H9 (cell line): ENCODE measurements at regions not wholly inside any gene's neighbourhood (a gene's known extent, or its start where the extent isn't known, plus 50 kb on each side); places are given as distances from the start of the nearest gene placed in this dataset.

Experiments
- DNase-seq: peaks from one replicate; pipeline ENCODE4 v3.0.0-alpha.2; 2017
- H2AFZ ChIP-seq: one replicate; pipeline ENCODE4 v1.6.1; 2013; ENCODE audit warnings: mild to moderate bottlenecking, low read length, control low read depth, moderate library complexity
- H2AK5ac ChIP-seq: 2 replicates; pipeline ENCODE4 v1.6.1; 2013; ENCODE audit warnings: low read length, control low read depth, mixed read lengths; ENCODE audit not compliant: insufficient read length
- H2BK120ac ChIP-seq: one replicate; pipeline ENCODE4 v1.6.1; 2013; ENCODE audit warnings: low read depth, mild to moderate bottlenecking, low read length, control low read depth, inconsistent platforms; ENCODE audit not compliant: poor library complexity, severe bottlenecking
- H2BK12ac ChIP-seq: 2 replicates; pipeline ENCODE4 v1.6.1; 2013; ENCODE audit warnings: low read length, control low read depth, mixed read lengths, low read depth; ENCODE audit not compliant: insufficient read length
- H2BK15ac ChIP-seq: 2 replicates; pipeline ENCODE4 v1.6.1; 2013; ENCODE audit warnings: low read depth, low read length, control low read depth
- H2BK20ac ChIP-seq: one replicate; pipeline ENCODE4 v1.6.1; 2013; ENCODE audit warnings: low read depth, mild to moderate bottlenecking, low read length, control low read depth, inconsistent platforms; ENCODE audit not compliant: poor library complexity, severe bottlenecking
- H2BK5ac ChIP-seq: 2 replicates; pipeline ENCODE4 v1.6.1; 2013; ENCODE audit warnings: low read length, control low read depth, mixed read lengths; ENCODE audit not compliant: insufficient read length
- H3K14ac ChIP-seq: 2 replicates; pipeline ENCODE4 v1.6.1; 2013; ENCODE audit warnings: low read length, control low read depth; ENCODE audit not compliant: insufficient read depth
- H3K18ac ChIP-seq: 2 replicates; pipeline ENCODE4 v1.6.1; 2013; ENCODE audit warnings: low read depth, mild to moderate bottlenecking, mixed read lengths, low read length, control low read depth; ENCODE audit not compliant: insufficient read length
- H3K23ac ChIP-seq: 2 replicates; pipeline ENCODE4 v1.6.1; 2013; ENCODE audit warnings: low read length, control low read depth, mixed read lengths, low read depth; ENCODE audit not compliant: insufficient read length
- H3K23me2 ChIP-seq: 2 replicates; pipeline ENCODE4 v1.6.1; 2013; ENCODE audit warnings: low read depth, mild to moderate bottlenecking, mixed read lengths, low read length, control low read depth; ENCODE audit not compliant: insufficient read length, poor library complexity, severe bottlenecking
- H3K27ac ChIP-seq: 2 replicates; pipeline ENCODE4 v1.5.1; 2013; ENCODE audit warnings: low read length, control low read depth, mixed read lengths, low read depth; ENCODE audit not compliant: insufficient read length
- H3K27me3 ChIP-seq: 2 replicates; pipeline ENCODE4 v1.6.1; 2013; ENCODE audit warnings: low read length, control low read depth, inconsistent platforms; ENCODE audit not compliant: insufficient read depth
- H3K4ac ChIP-seq: 2 replicates; pipeline ENCODE4 v1.6.1; 2013; ENCODE audit warnings: low read depth, mild to moderate bottlenecking, control low read depth, inconsistent platforms, low read length, moderate library complexity
- H3K4me1 ChIP-seq: 2 replicates; pipeline ENCODE4 v1.6.1; 2013; ENCODE audit warnings: low read length, control low read depth, inconsistent platforms; ENCODE audit not compliant: insufficient read depth
- H3K4me2 ChIP-seq: 2 replicates; pipeline ENCODE4 v1.6.1; 2013; ENCODE audit warnings: low read length, control low read depth, mixed read lengths; ENCODE audit not compliant: insufficient read length, insufficient read depth
- H3K56ac ChIP-seq: 2 replicates; pipeline ENCODE4 v1.6.1; 2013; ENCODE audit warnings: low read depth, mild to moderate bottlenecking, mixed read lengths, low read length, control low read depth; ENCODE audit not compliant: insufficient read length
- H3K79me1 ChIP-seq: 2 replicates; pipeline ENCODE4 v1.6.1; 2013; ENCODE audit warnings: low read depth, mild to moderate bottlenecking, moderate library complexity, low read length, control low read depth, inconsistent platforms; ENCODE audit not compliant: insufficient read depth, poor library complexity, severe bottlenecking
- H3K79me2 ChIP-seq: 2 replicates; pipeline ENCODE4 v1.6.1; 2013; ENCODE audit warnings: low read length, control low read depth, inconsistent platforms; ENCODE audit not compliant: insufficient read depth
- H3K9ac ChIP-seq: 2 replicates; pipeline ENCODE4 v1.6.1; 2013; ENCODE audit warnings: low read length, control low read depth, mixed read lengths; ENCODE audit not compliant: insufficient read length; ENCODE audit errors: extremely low read depth
- H3K9me3 ChIP-seq: one replicate; pipeline ENCODE4 v1.6.1; 2013; ENCODE audit warnings: low read depth, low read length, inconsistent platforms; ENCODE audit not compliant: control insufficient read depth
- H3T11ph ChIP-seq: one replicate; pipeline ENCODE4 v1.6.1; 2013; ENCODE audit warnings: mild to moderate bottlenecking, low read length, control low read depth, inconsistent platforms
- H4K20me1 ChIP-seq: one replicate; pipeline ENCODE4 v1.6.1; 2013; ENCODE audit not compliant: control insufficient read depth, insufficient read length, insufficient read depth
- H4K5ac ChIP-seq: 2 replicates; pipeline ENCODE4 v1.6.1; 2013; ENCODE audit warnings: low read depth, mild to moderate bottlenecking, mixed read lengths, low read length, control low read depth; ENCODE audit not compliant: insufficient read length
- H4K8ac ChIP-seq: replicated peaks from 2 replicates; pipeline ENCODE4 v1.6.1; 2013; ENCODE audit warnings: low read length, control low read depth, mixed read lengths, low read depth; ENCODE audit not compliant: insufficient read length
- H4K91ac ChIP-seq: 2 replicates; pipeline ENCODE4 v1.6.1; 2013; ENCODE audit warnings: low read depth, mild to moderate bottlenecking, moderate library complexity, mixed read lengths, low read length, control low read depth; ENCODE audit not compliant: insufficient read length
- H3K27ac Mint-ChIP-seq, 3 experiments: 2 replicates in 2 of 3; 3 replicates in 1 of 3; pipeline ENCODE4 v1.8.0; 2020 to 2021; ENCODE audit warnings: mixed read lengths in 3 of 3, mild to moderate bottlenecking in 1 of 3, moderate library complexity in 1 of 3
- H3K27me3 Mint-ChIP-seq: 2 replicates; pipeline ENCODE4 v1.8.0; 2021; ENCODE audit warnings: low read depth, mild to moderate bottlenecking, moderate library complexity, mixed read lengths
- H3K36me3 Mint-ChIP-seq, 3 experiments: 2 replicates in 2 of 3; 3 replicates in 1 of 3; pipeline ENCODE4 v1.8.0; 2020 to 2021; ENCODE audit warnings: low read depth in 3 of 3, mixed read lengths in 3 of 3; ENCODE audit not compliant: insufficient read depth in 1 of 3
- H3K4me1 Mint-ChIP-seq, 2 experiments: 2 replicates each; pipeline ENCODE4 v1.8.0; 2020; ENCODE audit warnings: mixed read lengths in 2 of 2
- H3K4me3 Mint-ChIP-seq, 2 experiments: 2 replicates in 1 of 2; 3 replicates in 1 of 2; pipeline ENCODE4 v1.8.0; 2020 to 2021; ENCODE audit warnings: mild to moderate bottlenecking in 2 of 2, mixed read lengths in 2 of 2, moderate library complexity in 1 of 2
- H3K9me3 Mint-ChIP-seq, 2 experiments: 2 replicates in 1 of 2; 3 replicates in 1 of 2; pipeline ENCODE4 v1.8.0; 2020; ENCODE audit warnings: mild to moderate bottlenecking in 2 of 2, mixed read lengths in 2 of 2, moderate library complexity in 1 of 2
- CTCF ChIP-seq: fragments of 200-600 bp; sonication (generic); conservative IDR thresholded peaks from 3 replicates; pipeline ENCODE4 v1.8.0; 2021; ENCODE audit warnings: antibody characterized with exemption, mild to moderate bottlenecking
- WGBS: extraction: QIAGEN DNeasy Blood & Tissue Kit; methylation state at CpG from one replicate; pipeline ENCODE4 v1.1.7; 2013; ENCODE audit warnings: missing lambda C conversion rate, low lambda C conversion rate, mixed read lengths; ENCODE audit not compliant: insufficient read length; ENCODE audit errors: extremely low coverage; 5-methylcytosine and 5-hydroxymethylcytosine counted together

GRCh38 chr20:19820555-19821211, 62.6 kb downstream of the RIN2 start:
- Histone ChIP-seq H2BK20ac (no peak overlapping the region), H3K79me2 (no peaks in the 10 kb centered on the region), H4K5ac (no peak overlapping the region), H3K79me1 (no peaks in the 10 kb centered on the region), H3K4me2 (no peak overlapping the region), H4K20me1 (no peaks in the 10 kb centered on the region), H3K4me1 (no peaks in the 10 kb centered on the region; the same call in 1 of the 2 replicates), H3K18ac (no peak overlapping the region), H3K4ac (no peak overlapping the region), H2AK5ac (no peak overlapping the region), H2BK12ac (no peak overlapping the region), H2BK5ac (no peak overlapping the region), H3K56ac (no peak overlapping the region), H2BK15ac (no peak overlapping the region), H2AFZ (no peak overlapping the region), H3K27ac (no peak overlapping the region), H3T11ph (no peak overlapping the region), H2BK120ac (no peak overlapping the region), H3K27me3 (no peaks in the 10 kb centered on the region), H3K9ac (no peak overlapping the region), H3K23ac (no peak overlapping the region), H3K9me3 (no peaks in the 10 kb centered on the region), H4K8ac (no peak overlapping the region), H3K14ac (no peak overlapping the region), H4K91ac (no peak overlapping the region), H3K23me2 (no peaks in the 10 kb centered on the region)
- no peak for TF ChIP-seq CTCF
- no peak for DNase-seq
- no peaks in the 10 kb centered on the region; the same call in 1 of the 2 replicates for H3K27me3 Mint-ChIP-seq
- no CpG with 5 or more reads among the region's 4 CpGs for WGBS
- no peaks in the 10 kb centered on the region for H3K36me3 Mint-ChIP-seq
- H3K27ac Mint-ChIP-seq = no peak overlapping the region
- H3K9me3 Mint-ChIP-seq = no peaks in the 10 kb centered on the region; a peak in 1 of 5 replicates
- peaks cover 8% of the 10 kb centered on the region in 2 experiments for H3K4me1 Mint-ChIP-seq
- no peak overlapping the region for H3K4me3 Mint-ChIP-seq
